ES-I3 (cell line): ENCODE measurements at regions not wholly inside any gene's neighbourhood (a gene's known extent, or its start where the extent isn't known, plus 50 kb on each side); places are given as distances from the start of the nearest gene placed in this dataset.

Experiments used
- H3K36me3 ChIP-seq: 2 replicates; pipeline ENCODE4 v1.6.1; 2013; ENCODE audit warnings: mild to moderate bottlenecking, low read length, control low read depth, moderate library complexity; ENCODE audit not compliant: insufficient read depth
- H3K4me1 ChIP-seq: 2 replicates; pipeline ENCODE4 v1.6.1; 2013; ENCODE audit warnings: mild to moderate bottlenecking, control low read depth, low read length; ENCODE audit not compliant: insufficient read depth
- H3K9ac ChIP-seq: 2 replicates; pipeline ENCODE4 v1.6.1; 2013; ENCODE audit warnings: low read depth, mild to moderate bottlenecking, low read length, moderate library complexity
- H3K9me3 ChIP-seq: 2 replicates; pipeline ENCODE4 v1.6.1; 2013; ENCODE audit warnings: mild to moderate bottlenecking, low read length, moderate library complexity; ENCODE audit not compliant: control insufficient read depth, insufficient read depth

DNA sequence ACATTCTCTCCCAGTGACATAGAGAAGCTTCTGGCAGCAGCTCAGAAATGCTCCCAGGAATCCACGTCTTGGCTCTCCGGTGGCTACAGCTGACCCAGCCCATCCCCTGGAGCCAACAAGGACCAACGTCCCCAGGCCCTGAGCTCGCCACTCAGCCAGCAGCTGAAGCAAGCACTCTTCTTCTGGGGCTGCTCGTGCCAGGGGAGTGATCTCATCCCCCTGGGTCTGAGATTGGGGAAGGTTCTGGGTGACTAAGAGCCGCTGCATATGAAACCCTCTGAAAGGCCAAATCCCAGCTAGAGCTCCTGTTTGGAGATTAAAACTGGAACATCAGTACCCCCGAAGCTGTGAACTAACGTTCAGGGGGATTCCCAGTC, 487.9 kb downstream of the NPHP4 start:
- no peak overlapping the region for H3K9ac ChIP-seq
- H3K4me1 ChIP-seq, result no peaks in the 10 kb centered on the region
- no peaks in the 10 kb centered on the region for H3K36me3 ChIP-seq
- H3K9me3 ChIP-seq, result no peaks in the 10 kb centered on the region

DNA sequence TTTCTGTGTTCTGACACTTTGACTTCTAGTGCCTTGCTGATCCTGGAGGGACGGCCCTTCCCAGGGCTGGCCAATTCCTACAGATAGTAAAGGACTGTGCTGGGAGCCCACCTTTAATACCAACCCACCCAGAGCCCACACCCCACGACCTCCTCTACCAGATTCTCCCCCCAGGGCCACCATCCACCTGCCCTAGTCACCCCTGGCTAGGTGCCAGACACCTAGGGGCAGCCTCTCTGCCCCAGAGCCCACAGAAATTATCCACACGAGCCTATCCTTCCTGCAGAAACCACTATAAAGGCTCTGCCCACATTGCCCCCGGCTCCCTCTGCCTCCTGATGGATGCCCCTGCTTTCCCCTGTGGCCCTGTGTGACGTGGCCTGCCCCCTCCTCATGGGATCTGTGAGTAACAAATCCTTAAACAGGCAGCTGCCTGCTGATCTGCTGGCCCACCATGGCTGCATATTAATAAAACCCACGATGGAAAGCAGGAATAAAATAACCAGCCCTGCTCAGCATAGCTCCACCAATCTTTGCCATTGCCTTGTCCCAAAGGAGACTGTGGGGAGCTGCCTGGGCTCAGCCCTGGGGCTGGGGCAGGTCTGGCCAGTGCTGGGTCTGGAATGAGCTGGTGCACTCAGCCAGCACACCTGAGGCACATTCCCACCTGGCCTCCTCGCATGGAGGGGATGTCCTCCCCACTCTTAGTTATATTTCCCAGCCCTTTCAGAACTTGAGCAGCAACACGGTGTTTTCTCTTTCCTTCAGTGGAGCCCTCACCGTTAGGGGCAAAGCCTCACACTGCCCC, 488.5 kb downstream of the NPHP4 start:
- no peaks in the 10 kb centered on the region for H3K36me3 ChIP-seq
- H3K9me3 ChIP-seq, result no peaks in the 10 kb centered on the region
- no peaks in the 10 kb centered on the region for H3K4me1 ChIP-seq
- no peak overlapping the region for H3K9ac ChIP-seq

DNA sequence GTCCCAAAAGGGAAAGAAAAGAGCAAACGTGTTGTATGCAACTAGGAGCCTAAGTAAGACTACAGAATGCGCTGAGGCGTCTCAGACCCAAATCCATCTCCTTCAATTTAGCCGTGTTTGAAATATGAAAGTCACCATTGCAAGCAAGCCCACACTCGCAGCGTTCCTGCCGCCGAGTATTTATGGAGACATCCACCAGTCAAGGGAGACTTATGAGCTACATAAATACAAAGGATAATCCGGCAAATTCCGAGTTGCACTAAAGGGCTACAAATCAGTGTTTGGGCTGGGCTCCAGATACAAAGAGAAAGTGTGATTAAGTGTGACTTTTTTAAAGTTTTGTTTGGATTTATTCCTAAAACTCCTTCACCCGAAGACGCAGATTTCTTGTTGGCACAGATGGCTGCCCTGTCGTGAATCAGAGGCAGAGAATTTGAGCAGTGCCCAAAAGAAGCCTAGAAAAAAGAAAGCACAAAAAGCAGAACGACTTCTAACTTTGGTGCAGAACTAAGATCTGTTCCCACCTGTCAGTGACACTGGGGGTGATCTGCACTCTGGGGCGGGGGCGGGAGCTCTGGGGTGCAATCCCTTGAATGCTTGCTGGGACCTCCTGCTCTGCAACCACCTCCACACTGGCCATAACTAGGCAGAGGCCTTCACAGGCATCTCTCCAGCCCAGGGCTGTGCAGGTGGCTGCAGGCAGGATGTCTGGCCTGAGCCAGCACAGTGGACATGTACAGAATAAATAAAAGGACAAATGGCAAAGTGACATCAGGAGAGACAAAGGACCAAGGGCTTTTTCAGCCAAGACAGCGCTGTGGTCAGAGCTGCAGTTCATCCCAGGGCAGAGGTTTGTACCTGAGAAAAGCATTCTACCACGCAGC, 489.7 kb downstream of the NPHP4 start:
- no peak overlapping the region for H3K9ac ChIP-seq
- H3K36me3 ChIP-seq, result no peaks in the 10 kb centered on the region
- no peaks in the 10 kb centered on the region for H3K4me1 ChIP-seq
- H3K9me3 ChIP-seq, result no peaks in the 10 kb centered on the region

DNA sequence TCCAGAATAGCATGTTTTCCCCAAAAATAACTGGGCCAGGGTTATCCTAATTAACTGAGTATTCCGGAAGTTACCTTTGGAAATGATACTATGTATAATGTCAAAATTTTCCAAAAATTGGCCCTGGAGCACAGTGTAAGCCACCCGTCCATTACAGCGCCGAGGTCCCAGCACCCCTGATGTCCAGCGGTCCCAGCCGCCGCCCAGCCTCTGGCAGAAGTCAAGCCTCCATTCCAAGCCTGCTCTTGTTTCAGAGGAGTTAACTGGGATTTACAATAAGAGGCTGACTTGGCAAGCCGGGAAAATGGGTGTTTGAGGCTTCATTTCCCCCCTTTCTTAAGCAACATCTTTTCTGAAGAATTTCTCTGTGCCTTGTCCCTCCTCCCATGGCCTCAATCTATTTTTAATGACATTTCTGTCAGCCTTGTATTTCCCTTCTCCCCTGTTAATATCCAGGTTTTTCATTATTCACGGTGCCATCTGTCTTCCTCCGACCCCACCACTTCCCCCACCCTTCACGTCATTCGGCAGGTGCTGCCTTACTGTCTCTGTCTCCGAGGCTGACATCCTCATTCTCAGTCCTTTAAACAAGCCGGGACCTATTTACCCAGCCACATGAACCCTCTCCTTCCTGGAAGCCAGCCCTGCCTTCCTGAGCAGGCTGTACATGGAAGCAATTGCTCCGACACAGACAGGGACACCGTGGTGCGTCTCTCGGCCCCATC, 490.9 kb downstream of the NPHP4 start:
- no peaks in the 10 kb centered on the region for H3K36me3 ChIP-seq
- H3K9me3 ChIP-seq, result no peaks in the 10 kb centered on the region
- no peaks in the 10 kb centered on the region for H3K4me1 ChIP-seq
- no peak overlapping the region for H3K9ac ChIP-seq

- no peaks in the 10 kb centered on the region for H3K36me3 ChIP-seq
- H3K9ac ChIP-seq, result no peak overlapping the region
- H3K9me3 ChIP-seq, result no peaks in the 10 kb centered on the region
- H3K4me1 ChIP-seq, result no peaks in the 10 kb centered on the region
Measured at GRCh38 chr1:5500541-5500940, 491.7 kb downstream of the NPHP4 start.

- Histone ChIP-seq H3K9ac (no peak overlapping the region), H3K36me3 (no peaks in the 10 kb centered on the region), H3K9me3 (no peaks in the 10 kb centered on the region), H3K4me1 (no peaks in the 10 kb centered on the region)
Measured at GRCh38 chr1:5497503-5497902, 494.7 kb downstream of the NPHP4 start.

DNA sequence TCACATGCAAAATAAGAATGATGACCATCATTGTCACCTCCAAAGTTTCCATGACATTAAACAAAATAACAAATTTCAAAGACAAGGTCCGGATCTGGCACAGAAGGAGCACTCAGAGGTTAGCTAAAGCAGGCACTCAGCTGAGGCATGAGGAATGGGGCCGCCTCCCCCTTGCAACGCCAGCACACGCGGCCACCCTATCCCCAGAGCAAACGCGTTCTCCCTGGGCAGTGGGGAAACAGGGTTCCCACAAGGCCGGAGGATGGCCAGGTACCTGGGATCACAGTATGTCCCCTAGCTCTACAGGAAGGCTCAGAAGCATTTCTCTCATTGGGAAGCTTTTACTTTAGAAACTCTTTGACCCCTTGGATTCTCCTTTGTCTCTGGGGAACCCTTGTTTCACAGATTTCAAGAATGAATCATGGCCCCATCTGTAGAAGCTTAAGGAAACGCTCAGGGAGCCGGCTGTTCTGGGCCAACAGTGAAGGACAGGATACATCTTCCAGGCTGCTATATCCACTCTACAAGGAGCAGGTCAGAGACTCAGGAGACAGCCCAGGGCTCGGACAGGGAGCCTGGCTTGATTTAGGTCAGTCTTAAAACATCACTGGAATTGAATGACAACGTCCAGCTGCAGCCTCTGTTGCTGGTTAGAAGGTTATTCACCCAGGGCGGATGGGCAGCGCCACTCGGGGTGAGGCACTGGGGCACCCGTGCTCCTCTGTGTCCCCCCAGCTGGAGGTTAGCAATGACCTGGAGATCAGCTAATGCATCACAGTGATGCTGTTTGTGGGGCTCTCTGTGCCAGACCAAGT, 496.4 kb downstream of the NPHP4 start:
- Histone ChIP-seq H3K9ac (no peak overlapping the region), H3K36me3 (no peaks in the 10 kb centered on the region), H3K9me3 (no peaks in the 10 kb centered on the region), H3K4me1 (no peaks in the 10 kb centered on the region)

DNA sequence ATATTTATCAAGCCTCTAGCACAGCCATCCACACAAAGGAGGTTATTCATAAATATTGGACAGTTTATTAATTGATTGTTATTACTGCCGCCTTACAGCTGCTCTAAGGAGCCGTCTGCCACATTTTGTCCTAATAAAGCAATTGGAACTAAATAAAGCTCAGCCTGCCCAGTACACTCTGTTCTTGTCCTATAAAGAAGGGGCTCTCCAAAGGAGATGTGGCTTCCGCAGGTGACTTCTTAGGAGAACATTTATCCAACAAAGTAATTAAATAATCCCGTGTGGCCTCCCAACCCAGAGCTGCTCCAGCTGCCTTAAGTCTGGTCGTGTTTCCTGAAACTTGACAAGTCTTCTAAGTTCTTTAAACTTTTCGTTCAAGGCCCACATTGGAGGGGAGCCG, 497.7 kb downstream of the NPHP4 start:
- Histone ChIP-seq H3K9ac (no peak overlapping the region), H3K9me3 (no peaks in the 10 kb centered on the region), H3K4me1 (no peaks in the 10 kb centered on the region), H3K36me3 (no peaks in the 10 kb centered on the region)

DNA sequence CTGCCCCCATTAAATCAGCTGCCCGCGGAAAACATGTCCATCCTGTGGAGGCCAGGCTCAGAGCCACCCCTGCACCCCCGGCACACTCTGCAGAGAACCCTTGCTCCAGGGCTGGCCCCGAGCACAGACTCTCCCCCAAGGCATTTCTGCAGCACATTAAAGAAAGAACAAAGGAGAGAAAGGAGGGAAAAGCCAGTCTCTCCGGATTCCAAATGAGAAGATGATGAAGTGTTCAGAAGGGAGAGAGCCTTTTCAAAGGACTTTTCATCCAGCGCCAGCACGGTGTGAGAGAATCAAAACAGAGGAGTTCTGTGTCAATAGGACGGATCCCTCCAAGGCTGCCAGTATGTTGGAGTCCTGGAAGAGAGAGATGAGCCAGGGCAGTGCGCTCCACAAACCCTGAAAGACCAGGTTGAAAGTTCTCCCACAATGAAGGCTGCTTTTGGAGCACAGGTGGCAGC, 498.3 kb downstream of the NPHP4 start:
- Histone ChIP-seq H3K4me1 (no peaks in the 10 kb centered on the region), H3K9ac (no peak overlapping the region), H3K9me3 (no peaks in the 10 kb centered on the region), H3K36me3 (no peaks in the 10 kb centered on the region)

- H3K9me3 ChIP-seq, result no peaks in the 10 kb centered on the region
Measured at GRCh38 chr1:5493275-5493674, 498.9 kb downstream of the NPHP4 start.

DNA sequence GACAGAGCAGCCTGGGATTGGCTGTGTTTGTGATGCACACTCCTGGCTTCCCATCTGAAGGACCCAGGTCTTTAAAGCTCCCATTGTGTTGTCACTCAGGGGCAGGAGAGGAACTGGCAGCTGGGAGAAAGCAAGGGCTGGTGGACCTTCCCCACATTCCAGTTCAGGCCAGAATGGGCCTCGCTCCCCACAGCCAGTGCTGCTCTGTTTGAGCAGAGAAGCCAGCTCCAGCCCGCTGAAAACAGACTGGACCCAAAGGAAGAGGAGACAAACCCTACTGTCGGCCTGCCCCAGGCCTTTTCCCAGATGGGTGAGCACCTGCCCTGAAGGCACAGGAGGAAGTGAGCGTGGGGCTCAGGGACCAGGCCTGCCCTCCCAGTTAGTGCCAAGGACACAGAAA, 499.4 kb downstream of the NPHP4 start:
- Histone ChIP-seq H3K9ac (no peak overlapping the region), H3K9me3 (no peaks in the 10 kb centered on the region), H3K4me1 (no peaks in the 10 kb centered on the region), H3K36me3 (no peaks in the 10 kb centered on the region)

More at GRCh38 chr1:5493275-5493674, 498.9 kb downstream of the NPHP4 start:
- Histone ChIP-seq H3K36me3 (no peaks in the 10 kb centered on the region), H3K4me1 (no peaks in the 10 kb centered on the region), H3K9ac (no peak overlapping the region)

- H3K36me3 ChIP-seq, result no peaks in the 10 kb centered on the region
- H3K9ac ChIP-seq, result no peak overlapping the region
- H3K4me1 ChIP-seq, result no peaks in the 10 kb centered on the region
- H3K9me3 ChIP-seq, result no peaks in the 10 kb centered on the region
Measured at GRCh38 chr1:5491207-5491904, 500.9 kb downstream of the NPHP4 start.

- H3K4me1 ChIP-seq, result no peaks in the 10 kb centered on the region
- H3K9me3 ChIP-seq, result no peaks in the 10 kb centered on the region
- no peaks in the 10 kb centered on the region for H3K36me3 ChIP-seq
- no peak overlapping the region for H3K9ac ChIP-seq
Measured at GRCh38 chr1:5490635-5491034, 501.6 kb downstream of the NPHP4 start.
